ENCODE measurements at regions not wholly inside any gene's neighbourhood (a gene's known extent, or its start where the extent isn't known, plus 50 kb on each side); places are given as distances from the start of the nearest gene placed in this dataset.

DNA sequence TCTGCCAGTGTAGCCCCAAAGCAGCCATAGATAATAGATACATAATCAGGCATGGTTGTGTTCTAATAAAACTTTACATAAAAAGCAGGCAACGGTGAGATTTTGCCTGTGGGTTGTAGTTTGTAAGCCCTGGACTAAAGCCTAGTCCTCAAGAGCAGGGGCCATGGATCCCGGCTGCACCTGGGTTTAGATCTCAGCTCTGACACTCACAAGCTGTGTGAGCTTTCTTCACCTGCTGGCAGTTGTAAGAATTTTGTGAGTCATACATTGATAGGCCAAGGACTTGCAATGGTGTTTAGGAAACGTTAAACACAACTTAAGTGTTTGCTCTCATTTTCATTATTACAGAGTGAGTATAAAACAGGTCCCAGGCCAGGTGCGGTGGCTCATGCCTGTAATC, 395.8 kb upstream of the TBX3 start (continued):
- no peak for TF ChIP-seq REST (IDR thresholded peaks at IDR 0.05; ENCODE audit: borderline replicate concordance)
- no peak for TF ChIP-seq REST (CRISPR knock-in tag; IDR thresholded peaks at IDR 0.05; ENCODE audit: low read depth)
- no peak for TF ChIP-seq AFF4 (CRISPR knock-in tag; IDR thresholded peaks at IDR 0.05)
- TF ChIP-seq L3MBTL2 (IDR thresholded peaks at IDR 0.05): no peak

Data from K562 (cell line).